GM19043 (cell line): ENCODE measurements at regions not wholly inside any gene's neighbourhood (a gene's known extent, or its start where the extent isn't known, plus 50 kb on each side); places are given as distances from the start of the nearest gene placed in this dataset.
"Not testable (repeated sequence)": the region's sequence is repeated elsewhere in the genome, so short reads cannot be mapped to it uniquely, and the experiment has no call there.

Experiments
- ATAC-seq: cut with Tn5 transposase; IDR thresholded peaks from one replicate; pipeline ENCODE4 v1.9.1; 2021; ENCODE audit warnings: low read depth; ENCODE audit not compliant: unreplicated experiment

DNA sequence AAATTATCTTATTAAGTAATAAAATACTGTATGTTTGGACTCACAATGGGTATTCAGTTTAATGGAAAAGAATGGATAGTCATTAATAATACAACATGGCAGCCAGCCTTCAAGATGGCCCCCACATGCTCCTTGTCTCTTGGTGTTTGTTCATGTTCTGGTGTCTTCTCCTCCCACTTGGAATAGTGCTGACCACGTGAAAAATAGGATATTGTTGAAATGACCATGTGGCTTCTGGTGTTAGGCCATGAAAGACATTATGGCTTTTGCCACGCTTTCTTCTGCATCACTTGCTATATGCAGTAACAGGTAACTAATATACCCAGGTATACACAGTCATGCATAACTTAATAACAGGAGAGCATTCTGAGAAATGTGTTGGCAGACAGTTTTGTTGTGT is 341.0 kb downstream of the KCNJ2 start:
- ATAC-seq, result no peak

DNA sequence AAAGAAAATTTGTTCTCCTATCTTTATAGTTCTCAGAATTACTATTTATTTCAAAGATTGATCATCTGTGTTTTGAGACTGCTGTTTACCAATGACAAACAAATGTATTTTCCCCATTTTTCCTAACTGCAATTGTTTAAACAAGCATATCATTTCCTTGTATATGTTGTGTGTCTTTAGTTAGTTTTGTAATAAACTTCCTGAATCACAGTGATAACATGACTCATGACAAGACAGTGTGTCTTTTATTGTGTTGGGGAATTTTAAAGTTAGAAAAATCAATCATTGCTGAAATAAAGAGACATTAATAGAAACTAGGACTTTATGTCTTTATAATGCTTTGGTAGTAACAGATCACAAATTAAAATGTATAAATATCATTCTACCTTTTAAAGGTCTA is 348.5 kb downstream of the KCNJ2 start:
- ATAC-seq, result no peak

DNA sequence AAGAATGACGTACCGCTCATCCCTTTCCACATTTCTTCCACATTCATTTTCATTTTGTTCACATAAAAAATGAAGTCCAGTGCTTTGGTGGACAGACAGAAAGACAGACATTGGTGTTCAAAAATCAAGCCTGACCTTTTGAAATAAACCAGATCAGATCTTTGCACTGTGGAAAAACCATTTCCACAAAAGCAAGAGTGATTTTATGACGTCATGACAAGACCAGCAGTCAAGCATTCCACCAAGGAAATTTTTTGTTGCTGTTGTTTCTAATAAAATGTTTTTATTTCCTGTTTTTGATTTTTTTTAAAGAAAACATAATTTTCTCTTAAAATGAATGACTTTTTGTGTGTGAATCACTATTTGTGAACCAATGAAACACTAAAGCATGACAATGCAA is 350.0 kb downstream of the KCNJ2 start:
- no peak for ATAC-seq

DNA sequence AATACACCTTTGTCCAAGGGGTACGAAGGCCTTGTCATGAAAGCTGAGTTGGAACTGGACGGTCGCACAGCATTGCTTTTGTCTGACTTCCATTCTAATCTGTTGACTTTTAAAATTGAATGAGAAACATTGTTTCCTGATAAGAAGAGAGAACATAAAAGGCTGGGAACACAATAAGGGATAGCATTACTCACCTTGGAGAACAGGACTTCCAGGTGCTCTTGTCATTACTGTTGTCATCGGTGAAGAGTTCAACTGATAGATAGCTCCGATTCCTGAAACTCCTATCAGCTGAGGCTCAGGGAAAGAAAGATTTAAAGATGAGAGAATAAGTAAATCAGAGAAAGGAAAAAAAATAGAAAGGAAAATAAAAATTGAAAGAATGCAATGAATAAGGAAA is 351.1 kb downstream of the KCNJ2 start:
- ATAC-seq, result no peak

DNA sequence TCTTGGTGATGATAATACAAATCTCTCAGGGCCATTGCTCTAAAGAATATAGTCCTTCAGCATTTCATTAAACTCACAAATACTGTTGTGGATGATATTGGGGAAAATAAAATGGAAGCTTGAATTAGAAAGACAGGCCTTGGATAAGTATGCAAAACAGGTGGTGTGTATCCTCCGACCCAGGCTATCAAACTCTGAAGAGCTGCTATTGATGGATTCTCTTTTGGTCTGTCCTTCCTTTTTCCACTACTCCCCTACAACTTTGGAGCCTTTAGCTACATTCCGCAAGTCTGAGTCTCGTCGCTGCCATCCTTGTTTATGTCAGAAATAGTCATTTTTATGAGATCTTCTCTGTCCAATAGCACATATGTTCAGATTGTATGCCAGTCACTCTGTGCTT is 351.6 kb downstream of the KCNJ2 start:
- no peak for ATAC-seq

DNA sequence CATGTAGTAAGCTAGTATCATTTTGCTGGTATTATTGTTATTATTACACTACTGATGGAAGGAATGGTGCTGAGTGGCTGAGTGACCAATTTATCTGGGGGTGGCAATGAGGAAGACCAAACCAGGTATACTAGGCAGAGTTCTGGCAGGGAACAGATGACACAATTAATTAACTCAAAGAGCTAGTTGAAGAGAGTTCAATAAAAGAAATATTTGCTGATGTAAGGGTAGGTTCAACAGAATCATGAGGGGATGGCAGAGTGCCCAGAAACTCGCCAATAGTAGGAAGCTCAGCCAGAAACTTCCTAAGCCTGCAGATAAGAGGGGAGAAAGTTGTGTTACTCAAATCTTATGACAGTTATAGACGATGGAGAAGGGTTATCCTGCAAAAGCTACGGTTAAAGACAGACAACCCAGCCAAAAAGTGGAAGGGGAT is 352.5 kb downstream of the KCNJ2 start:
- ATAC-seq, result no peak

DNA sequence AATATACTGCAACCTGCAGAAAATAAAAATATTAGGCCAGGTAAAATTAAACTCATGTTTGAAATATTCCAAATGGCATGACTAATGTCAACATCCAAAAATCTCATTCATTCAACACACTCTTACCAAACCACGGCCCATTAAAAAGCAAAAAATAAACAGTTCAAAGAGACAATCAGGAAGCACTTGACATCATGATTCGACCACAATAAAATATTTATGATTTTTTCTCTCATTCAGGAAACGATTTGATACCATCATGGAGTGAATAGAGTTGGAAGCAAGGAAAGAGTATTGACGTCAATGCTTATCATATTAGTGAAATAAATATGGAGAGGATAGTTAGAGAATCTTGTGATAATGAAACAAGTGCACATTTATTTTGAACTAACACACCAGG is 354.1 kb downstream of the KCNJ2 start:
- ATAC-seq, result no peak

DNA sequence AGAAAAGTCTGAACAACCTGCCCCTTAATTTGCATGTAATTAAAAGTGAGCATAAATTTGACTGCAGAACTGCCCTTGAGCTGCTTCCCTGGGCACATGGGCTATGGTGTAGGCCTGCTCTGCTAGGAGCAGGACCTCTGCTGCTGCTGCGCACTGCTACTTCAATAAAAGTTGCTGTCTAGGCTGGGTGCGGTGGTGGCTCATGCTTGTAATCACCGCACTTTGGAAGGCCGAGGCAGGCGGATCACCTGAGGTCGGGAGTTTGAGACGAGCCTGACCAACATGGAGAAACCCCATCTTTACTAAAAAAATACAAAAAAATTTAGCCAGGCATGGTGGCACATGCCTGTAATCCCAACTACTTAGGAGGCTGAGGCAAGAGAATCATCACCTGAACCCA is 355.7 kb downstream of the KCNJ2 start:
- ATAC-seq, result not testable (repeated sequence)

DNA sequence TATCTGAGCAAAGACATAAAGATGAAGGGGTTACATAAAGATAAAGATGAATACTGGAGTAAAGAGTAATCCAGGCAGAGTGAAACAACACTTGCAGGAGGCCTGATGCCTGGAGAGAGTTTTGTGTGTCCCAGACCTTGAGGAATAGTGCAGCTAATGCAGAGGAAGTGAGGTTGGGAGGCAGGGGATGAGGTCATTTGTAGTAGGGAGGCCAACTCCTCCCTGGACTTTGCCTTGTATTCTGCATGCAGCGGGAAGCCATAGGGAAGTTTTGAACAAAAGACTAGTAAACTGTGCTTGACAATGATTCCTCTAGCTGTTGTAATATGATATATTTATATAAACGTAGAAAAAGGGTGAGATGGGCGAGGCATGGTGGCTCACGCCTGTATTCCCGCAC is 356.6 kb downstream of the KCNJ2 start:
- no peak for ATAC-seq

DNA sequence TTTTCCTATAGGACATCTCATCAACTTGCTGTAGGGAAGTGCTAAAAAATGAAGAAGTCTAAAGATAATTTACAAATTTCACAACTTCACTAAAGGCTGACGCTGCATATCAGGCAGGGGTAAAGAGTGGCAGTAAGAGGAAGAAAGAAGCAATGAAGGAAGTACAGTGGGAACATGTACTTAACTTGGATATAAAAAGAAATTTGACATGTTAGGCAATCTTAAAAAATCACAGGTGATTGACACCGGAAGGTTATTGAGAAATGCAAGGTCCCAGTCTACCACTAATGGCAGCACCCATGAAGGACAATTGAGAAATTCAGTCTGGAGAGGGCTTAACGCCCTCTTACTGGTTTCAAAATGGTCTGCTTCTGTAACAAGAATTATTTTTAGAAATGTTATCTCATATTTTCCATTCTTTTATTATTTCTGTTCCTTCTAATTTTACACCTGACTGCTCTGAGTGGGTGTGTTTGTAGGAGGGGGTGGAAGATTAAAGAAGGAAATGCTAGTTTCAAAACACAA is 358.1 kb downstream of the KCNJ2 start:
- no peak for ATAC-seq

DNA sequence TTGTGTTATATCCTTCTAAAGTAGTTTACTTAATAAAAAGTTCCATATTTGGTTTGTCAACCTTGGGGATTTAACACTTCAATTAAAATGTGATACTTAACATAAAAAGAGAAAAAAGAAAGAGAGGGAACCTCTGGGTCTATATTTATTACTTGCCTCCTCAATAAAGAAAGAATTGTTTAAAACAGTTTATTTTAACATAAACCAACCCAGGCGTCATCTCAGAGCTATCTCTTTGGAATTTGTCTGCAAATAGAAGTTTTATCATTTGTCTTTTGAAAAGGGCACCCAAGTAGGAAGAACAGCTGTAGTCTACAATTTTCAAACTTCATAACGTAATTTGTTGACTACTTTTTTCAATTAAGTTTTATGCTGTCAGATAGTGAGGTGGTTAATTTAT is 364.1 kb downstream of the KCNJ2 start:
- ATAC-seq, result no peak

DNA sequence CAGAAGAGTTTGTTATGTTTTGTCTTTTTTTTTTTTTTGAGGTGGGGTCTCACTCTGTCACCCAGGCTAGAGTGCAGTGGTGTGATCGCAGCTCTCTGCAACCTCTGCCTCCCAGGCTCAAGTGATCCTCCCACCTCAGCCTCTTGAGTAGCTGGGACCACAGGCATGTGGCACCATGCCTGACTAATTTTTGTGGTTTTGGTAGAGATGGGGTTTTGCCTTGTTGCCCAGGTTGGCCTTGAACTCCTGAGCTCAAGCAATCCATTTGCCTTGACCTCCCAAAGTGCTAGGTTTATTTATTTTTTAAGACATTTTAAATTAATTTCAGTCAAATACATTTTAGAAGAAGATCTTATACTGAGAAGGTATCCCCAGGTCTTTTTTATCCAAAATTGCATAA is 366.7 kb downstream of the KCNJ2 start:
- no peak for ATAC-seq

DNA sequence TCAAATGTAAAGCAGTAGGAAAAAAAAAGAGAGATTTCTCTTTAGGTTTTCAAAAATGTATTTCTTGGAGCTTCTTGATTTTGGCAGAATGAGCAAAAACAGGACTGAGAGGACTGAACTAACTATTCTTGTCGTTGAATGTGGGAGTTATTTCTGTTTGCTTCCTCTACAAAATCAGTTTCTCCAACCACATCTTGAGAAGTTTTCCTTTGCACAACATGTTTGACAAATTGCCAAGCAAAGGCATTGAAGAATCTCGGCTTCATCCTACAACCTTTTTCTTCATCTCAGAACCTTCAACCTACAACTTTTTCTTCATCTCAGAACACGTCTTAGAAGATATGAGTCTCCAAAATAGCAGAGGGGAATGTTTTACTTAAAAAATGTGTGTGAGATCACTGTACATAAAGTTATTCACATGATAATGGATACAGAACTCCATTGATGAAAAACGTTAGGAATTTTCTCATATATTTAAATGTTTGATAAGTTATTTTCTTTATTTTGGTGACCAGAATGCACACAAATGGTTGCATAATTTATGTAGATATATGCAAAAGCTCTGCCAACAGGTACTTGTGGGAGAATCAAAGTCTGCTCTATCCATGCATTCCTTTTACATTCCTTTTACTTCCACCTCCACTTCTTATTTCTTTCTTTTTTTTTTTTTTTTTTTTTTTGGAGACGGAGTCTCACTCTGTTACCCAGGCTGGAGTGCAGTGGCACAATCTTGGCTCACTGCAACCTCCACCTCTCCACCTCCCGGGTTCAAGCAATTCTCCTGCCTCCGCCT is 370.0 kb downstream of the KCNJ2 start:
- ATAC-seq, result no peak

DNA sequence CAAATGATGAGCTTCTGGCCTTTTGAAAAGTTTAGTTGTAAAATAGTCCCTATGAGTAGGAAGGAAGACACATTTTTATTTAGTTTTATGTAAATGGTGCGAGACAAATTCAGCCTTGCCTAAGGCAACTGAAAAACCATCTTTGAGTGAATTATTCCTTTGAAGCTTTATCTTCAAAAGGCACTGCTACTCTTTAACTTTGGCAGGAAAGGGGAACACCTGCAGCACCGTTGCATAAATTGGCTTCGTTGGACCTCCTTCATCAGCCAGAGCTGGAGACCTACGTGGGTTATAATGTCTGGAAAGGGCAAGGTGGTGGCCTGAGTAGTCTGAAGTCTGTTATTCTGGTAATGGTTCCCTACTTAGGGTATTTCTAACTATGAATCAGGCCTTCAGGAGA is 373.5 kb downstream of the KCNJ2 start:
- no peak for ATAC-seq

DNA sequence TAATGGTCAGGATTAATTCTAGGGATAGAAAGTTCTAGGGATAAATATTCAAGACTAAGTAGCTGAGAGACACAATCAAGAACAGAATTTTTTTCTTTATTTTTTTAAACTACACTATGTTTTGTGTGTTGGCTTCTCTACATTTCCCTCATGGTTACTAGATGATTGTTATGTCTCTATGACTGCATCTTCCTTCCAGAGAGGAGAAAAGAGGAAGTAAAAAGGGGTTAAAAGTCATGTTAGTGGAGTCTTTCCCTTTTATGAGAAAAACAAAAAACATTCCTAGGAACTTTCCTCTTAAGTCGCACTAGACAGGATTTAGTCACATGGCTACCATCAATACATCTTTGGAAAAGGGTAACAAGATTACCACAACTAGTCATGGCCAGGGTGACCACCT is 375.0 kb downstream of the KCNJ2 start:
- ATAC-seq, result no peak

DNA sequence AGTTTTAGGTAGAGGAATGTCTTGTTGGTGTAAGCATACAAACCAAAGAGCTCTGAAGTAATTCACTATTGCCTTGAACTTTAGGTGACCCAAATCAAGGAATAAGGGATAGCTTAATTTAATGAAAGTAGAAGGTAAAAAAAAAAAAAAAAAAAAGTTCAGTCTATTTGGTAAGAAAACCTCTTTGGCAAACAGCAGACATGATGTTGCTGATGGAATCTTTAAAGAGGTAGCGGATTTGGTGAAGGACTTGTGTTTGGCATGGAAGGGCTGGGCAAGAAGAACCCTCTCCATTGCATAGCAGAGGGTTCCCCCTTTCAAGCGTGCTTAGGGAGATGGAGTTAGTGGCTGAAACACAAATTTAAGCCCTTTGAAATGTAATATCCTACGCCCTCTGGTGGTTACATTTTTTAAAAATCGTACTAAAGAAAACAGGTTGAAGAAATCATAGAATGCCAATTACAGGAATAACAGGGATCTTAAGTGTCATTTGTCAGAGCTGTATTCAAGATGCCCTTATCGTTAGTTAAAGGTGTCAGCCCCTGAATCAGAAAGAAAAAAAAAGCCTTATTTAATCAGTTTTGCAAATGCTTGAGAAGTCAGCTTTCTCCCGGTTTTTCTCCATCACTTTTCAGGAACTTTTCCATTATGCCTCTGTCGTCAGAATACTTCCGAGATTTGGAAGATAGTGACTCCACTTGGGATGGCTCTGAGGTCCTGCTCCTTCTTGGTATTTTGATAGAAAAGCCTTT is 383.1 kb downstream of the KCNJ2 start:
- no peak for ATAC-seq

DNA sequence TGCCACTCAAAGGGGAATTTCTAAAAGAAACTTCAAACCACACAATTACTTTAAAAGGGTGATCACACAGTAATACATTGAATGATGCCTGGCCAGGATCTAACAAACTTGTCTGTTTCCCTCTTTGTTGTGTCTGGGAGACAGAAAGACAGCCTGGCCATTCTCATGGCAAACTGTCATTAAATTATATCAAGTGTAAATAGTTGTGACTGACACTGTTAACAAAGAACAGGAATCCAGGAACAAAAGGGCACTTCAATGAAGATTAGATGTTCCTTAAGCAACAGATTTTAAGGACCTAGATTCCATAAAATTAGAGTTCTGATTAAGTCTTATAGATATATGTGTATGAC is 383.6 kb downstream of the KCNJ2 start:
- no peak for ATAC-seq

DNA sequence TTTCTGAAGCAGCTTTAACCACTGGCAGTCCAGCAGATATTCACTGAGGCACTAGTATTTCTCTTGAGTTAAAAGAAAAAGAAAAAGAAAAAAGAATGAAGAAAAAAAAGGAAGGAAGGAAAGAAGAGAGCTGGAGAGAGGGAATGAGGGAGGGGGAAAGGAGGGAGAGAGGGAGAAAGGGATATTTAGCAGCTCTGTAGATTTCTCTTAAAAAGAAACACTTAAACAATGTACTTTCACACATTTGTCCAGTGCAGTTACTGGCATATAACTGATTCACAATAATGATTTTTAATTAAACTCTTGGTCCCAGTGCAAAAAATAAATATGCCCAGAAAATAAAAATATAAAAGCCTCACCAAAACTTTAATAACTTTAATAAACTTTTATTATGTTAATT is 386.4 kb downstream of the KCNJ2 start:
- ATAC-seq, result no peak

DNA sequence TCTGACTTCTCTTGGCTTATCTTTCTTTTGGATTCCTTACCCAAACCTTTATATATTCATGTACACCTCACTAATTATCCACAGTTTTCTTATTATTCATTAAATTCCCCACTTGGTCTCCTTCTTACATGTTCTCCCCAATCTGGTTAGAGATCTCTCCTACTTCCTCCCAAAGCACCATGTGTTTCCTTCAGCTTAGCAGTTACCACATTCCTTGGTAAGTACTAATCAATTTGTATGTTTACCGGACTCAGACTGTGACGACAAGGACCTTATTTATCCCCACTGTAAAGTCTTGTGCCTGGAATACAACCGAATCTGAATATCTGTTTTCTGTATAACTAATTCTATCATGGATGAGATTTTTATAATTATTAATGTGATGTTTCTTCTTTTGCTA is 389.5 kb downstream of the KCNJ2 start:
- ATAC-seq, result no peak

DNA sequence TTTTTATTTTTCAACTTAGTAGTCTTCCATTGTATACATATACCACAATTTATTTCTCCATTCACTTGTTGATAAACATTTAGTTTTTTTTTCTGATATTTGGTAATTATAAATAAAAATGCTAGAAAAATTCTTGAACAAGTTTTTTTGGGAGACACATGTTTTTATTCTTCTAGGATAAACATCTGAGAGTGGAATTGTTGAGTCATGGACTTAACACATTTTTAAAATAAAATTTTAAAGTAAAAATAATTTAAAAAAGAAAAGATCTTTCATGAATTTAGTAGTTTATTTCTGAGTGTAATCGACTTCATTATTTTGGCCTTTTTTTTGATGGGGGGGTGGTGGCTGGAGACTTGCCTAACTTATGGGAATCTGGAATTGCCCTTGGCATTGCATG is 391.1 kb downstream of the KCNJ2 start:
- no peak for ATAC-seq

DNA sequence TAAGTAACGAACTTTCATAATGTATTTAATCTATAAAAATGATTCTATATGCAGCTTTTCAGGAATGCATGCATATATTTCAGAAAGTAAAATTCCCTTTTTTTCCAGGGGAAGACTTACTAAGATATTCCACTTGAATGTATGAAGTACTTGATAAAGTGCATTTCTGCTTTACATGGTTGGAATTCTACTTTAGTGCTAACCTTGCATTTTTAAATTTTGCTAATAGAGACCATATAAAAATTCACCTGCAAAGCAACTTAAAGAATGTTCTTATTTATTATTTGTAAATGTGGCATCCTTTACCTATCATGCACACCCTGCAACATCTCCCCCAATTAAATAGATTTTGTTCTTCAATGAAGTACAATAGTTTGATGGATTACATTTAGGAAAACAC is 392.8 kb downstream of the KCNJ2 start:
- no peak for ATAC-seq

DNA sequence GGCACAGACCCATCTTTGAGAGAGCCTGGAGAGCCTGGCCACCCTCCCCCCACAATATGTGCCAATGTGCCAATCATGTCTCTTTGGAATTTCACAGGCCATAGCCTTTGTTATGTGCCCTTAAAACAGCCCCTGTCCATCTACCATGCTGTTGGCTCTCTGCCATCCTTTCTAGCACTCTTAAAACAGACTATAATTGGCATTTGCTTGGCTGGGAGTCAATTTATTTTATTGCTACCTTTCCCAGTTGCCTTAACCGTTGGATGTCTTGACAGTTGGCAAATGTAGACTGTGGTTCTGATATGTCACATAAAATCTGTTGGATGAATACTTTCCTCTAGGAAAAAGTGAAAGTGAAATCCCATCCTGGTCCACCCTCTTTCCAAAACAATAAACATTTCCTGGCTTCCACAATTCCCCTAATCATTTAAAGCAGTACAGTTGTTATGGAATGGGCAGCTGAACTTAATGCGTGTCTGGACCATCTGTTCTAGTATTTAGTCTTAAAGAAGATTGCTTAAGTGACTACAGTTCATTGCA is 394.0 kb downstream of the KCNJ2 start:
- ATAC-seq, result no peak
